DND-41 (cell line): ENCODE measurements at regions not wholly inside any gene's neighbourhood (a gene's known extent, or its start where the extent isn't known, plus 50 kb on each side); places are given as distances from the start of the nearest gene placed in this dataset.

ENCODE experiments used
- CTCF ChIP-seq: IDR thresholded peaks from 2 replicates; pipeline ENCODE4 v1.5.1; 2012; ENCODE audit warnings: borderline replicate concordance, low read length, moderate library complexity, mild to moderate bottlenecking; ENCODE audit not compliant: poor library complexity, severe bottlenecking; ENCODE audit errors: extremely low read depth
- EZH2 ChIP-seq: IDR thresholded peaks from 3 replicates; pipeline ENCODE4 v1.6.1; 2012; ENCODE audit warnings: borderline replicate concordance, low read depth, mild to moderate bottlenecking, moderate library complexity, low read length, inconsistent platforms; ENCODE audit not compliant: severe bottlenecking

DNA sequence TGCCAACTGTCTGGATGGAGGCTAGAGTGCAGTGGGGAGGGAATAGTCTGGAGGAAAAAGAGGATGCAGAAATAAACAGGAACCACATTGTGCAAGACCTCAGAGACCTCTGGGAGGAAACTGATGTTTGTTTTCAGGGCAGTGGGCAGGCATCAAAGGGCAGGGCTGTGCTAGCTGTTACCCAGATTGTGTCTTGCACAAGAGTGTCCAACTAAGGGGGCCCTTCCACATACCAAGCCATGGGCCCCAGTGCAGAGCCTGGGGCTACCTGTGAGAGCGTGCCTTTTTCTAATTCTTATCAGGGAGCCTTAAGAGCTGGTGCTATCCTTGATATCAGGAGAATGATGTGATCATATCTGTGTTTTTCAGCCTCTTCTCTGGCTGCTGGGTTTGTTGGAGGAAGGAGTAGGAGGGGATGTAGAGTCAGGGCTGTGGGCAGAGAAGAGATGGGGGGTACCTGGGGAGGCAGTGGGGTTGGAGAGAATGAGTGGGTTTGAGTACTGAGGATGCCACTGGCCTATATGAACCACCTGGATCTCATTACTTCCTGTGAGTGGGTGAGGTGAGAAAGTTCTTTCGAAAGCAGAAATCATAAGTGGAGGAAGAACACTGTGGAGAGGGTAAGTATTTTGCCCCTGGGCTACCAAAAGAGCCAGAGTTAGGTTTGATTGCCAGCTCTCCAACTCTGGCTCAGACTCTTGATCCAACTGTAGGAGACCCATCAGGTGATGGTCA, 259.2 kb upstream of the CRY1 start:
- TF ChIP-seq EZH2 (no peak), CTCF (no peak)
